ENCODE measurements at regions not wholly inside any gene's neighbourhood (a gene's known extent, or its start where the extent isn't known, plus 50 kb on each side); places are given as distances from the start of the nearest gene placed in this dataset.

DNA sequence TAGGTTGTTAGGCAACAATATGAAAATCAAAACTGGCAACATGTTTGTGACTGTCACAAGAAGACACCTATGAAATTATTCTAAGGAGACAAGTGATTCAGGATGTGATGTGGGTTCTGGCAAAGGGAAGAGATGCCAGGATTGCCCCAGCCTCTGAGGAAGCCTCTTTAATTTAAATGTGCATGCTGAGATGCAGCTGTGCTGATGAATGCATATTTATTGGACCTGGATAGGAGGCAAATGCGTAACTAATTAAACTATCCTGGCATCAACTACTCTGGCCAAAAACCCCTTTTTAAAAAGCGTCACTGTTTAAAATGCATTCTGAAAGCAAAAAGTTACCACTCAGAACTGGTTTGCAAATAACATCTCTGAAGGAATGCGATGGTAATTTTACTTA lies 176.5 kb upstream of the DPH6 start:
- Histone ChIP-seq H3K36me3 (ENCODE audit: control insufficient read depth in 1 of 2, insufficient read depth in 2 of 2, low read length in 2 of 2) (no peaks in the 10 kb centered on the region), H3K4me3 (replicated peaks in 1 of 2; ENCODE audit: low read depth in 1 of 2, low read length in 2 of 2) (no peak overlapping the region), H3K9me3 (ENCODE audit: control insufficient read depth in 1 of 2, insufficient read depth in 1 of 2, low read depth in 1 of 2, low read length in 2 of 2) (no peaks in the 10 kb centered on the region), H4K20me1 (ENCODE audit: insufficient read depth) (no peaks in the 10 kb centered on the region), H3K9me2 (ENCODE audit: insufficient read depth) (no peaks in the 10 kb centered on the region), H3K79me2 (ENCODE audit: insufficient read depth, low read length) (no peaks in the 10 kb centered on the region), H2AFZ (ENCODE audit: low read depth, low read length, poor library complexity, severe bottlenecking) (no peak overlapping the region), H3K27me3 (ENCODE audit: insufficient read depth, low read length) (no peaks in the 10 kb centered on the region), H3K27ac (ENCODE audit: low read depth, low read length) (no peak overlapping the region), H3K4me2 (ENCODE audit: low read length) (no peak overlapping the region), H3K9ac (ENCODE audit: low read length) (no peak overlapping the region), H3K4me1 (ENCODE audit: control insufficient read depth in 1 of 2, insufficient read depth in 2 of 2, low read length in 2 of 2) (peaks cover 0 to 15% of the 10 kb centered on the region in 2 experiments; a peak in 1 of 4 replicates)
- ATAC-seq (no peak), DNase-seq (ENCODE audit: low read depth, low spot score) (no peak)
- BruUV-seq (replicated peaks), result no TSS peak
- TF ChIP-seq RAD21 (IDR thresholded peaks at IDR 0.05; ENCODE audit: low read depth) (no peak), YY1 (IDR thresholded peaks at IDR 0.05; ENCODE audit: extremely low read depth, insufficient replicate concordance, low read depth, low read length) (no peak), FOSL1 (IDR thresholded peaks at IDR 0.05; ENCODE audit: low read depth) (no peak)
- TF ChIP-seq, protein P1, sequence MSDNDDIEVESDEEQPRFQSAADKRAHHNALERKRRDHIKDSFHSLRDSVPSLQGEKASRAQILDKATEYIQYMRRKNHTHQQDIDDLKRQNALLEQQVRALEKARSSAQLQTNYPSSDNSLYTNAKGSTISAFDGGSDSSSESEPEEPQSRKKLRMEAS (IDR thresholded peaks at IDR 0.05), result no peak
- ChIA-PET POLR2A (no interaction called here), RAD21 (ENCODE audit: low non-redundant PET in 1 of 2, low total read pairs in 2 of 2, uncharacterized antibody in 2 of 2, unreplicated experiment in 2 of 2) (no interaction called here), CTCF (no interaction called here)
- intact Hi-C loops (cut with micrococcal nuclease), result no loop called here

DNA sequence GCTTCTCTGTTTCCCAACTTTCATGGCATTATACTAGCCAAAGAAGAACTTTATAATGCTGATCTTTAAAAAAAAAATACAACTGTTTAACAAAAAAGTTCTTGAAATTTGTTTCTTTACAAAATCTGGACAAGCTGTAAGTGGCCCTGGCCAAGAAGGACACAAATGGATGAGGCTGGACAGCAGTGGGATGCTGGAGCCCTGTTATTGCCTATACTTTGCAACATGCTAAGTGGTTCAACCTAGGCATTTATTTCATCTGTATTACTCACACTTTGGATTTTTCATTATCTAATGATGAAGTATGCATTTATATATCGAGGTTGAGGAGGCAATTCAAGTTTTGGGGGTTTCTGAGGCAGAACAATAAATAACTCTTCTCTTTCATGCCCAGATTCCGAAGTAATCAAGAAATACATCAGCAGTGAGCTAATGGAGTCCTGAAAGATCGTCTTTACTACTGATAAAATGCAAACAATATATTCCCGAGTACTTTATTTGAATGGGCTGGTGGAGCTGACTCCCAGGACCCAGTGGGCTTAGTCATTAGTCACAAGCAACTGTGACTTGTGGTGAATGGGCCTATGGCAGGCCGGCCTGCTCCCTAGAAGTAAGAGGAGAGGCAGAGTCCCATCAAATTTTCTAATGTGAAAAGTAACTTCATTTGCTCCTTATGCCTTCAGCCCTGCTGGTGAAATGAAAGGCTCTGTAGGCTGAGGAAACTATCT lies 177.3 kb upstream of the DPH6 start:
- no peaks in the 10 kb centered on the region for H3K9me3 ChIP-seq (ENCODE audit: control insufficient read depth in 1 of 2, insufficient read depth in 1 of 2, low read depth in 1 of 2, low read length in 2 of 2)
- no peaks in the 10 kb centered on the region for H3K9me2 ChIP-seq (ENCODE audit: insufficient read depth)
- H3K36me3 ChIP-seq (ENCODE audit: control insufficient read depth in 1 of 2, insufficient read depth in 2 of 2, low read length in 2 of 2), result no peaks in the 10 kb centered on the region
- H3K4me1 ChIP-seq (ENCODE audit: control insufficient read depth in 1 of 2, insufficient read depth in 2 of 2, low read length in 2 of 2), result peaks cover 0 to 15% of the 10 kb centered on the region in 2 experiments; a peak in 1 of 4 replicates
- ChIA-PET RAD21 (ENCODE audit: low non-redundant PET in 1 of 2, low total read pairs in 2 of 2, uncharacterized antibody in 2 of 2, unreplicated experiment in 2 of 2) (no interaction called here), CTCF (no interaction called here), POLR2A (no interaction called here)
- H3K4me3 ChIP-seq (replicated peaks in 1 of 2; ENCODE audit: low read depth in 1 of 2, low read length in 2 of 2), result no peak overlapping the region
- DNase-seq (ENCODE audit: low read depth, low spot score), result no peak
- H4K20me1 ChIP-seq (ENCODE audit: insufficient read depth), result no peaks in the 10 kb centered on the region
- no peak overlapping the region for H2AFZ ChIP-seq (ENCODE audit: low read depth, low read length, poor library complexity, severe bottlenecking)
- H3K9ac ChIP-seq (ENCODE audit: low read length), result no peak overlapping the region
- no peaks in the 10 kb centered on the region for H3K79me2 ChIP-seq (ENCODE audit: insufficient read depth, low read length)
- no TSS peak for BruUV-seq (replicated peaks)
- no peak overlapping the region for H3K4me2 ChIP-seq (ENCODE audit: low read length)
- H3K27ac ChIP-seq (ENCODE audit: low read depth, low read length), result no peak overlapping the region
- no peaks in the 10 kb centered on the region for H3K27me3 ChIP-seq (ENCODE audit: insufficient read depth, low read length)
- no peak for ATAC-seq
- intact Hi-C loops (cut with micrococcal nuclease), result no loop called here
- TF ChIP-seq ZFX (IDR thresholded peaks at IDR 0.05) (no peak), EZH2 (IDR thresholded peaks at IDR 0.05) (no peak), POLR2A (IDR thresholded peaks at IDR 0.05; ENCODE audit: borderline replicate concordance, extremely low read depth, insufficient read depth, insufficient read length) (no peak), FOSL1 (IDR thresholded peaks at IDR 0.05; ENCODE audit: low read depth) (no peak), EZH2phosphoT487 (IDR thresholded peaks at IDR 0.05; ENCODE audit: borderline replicate concordance) (no peak), ATF3 (IDR thresholded peaks at IDR 0.05) (no peak), TCF7L2 (IDR thresholded peaks at IDR 0.05; ENCODE audit: borderline replicate concordance, extremely low read depth, insufficient read depth, insufficient read length) (no peak), ZNF274 (IDR thresholded peaks at IDR 0.05; ENCODE audit: low read depth, low read length) (no peak), RAD21 (IDR thresholded peaks at IDR 0.05; ENCODE audit: low read depth) (no peak), SRF (IDR thresholded peaks at IDR 0.05; ENCODE audit: low read depth) (no peak), SP1 (IDR thresholded peaks at IDR 0.05; ENCODE audit: low read depth) (no peak)
- TF ChIP-seq, protein P1 (IDR thresholded peaks at IDR 0.05), result no peak
- TF ChIP-seq, protein P2, sequence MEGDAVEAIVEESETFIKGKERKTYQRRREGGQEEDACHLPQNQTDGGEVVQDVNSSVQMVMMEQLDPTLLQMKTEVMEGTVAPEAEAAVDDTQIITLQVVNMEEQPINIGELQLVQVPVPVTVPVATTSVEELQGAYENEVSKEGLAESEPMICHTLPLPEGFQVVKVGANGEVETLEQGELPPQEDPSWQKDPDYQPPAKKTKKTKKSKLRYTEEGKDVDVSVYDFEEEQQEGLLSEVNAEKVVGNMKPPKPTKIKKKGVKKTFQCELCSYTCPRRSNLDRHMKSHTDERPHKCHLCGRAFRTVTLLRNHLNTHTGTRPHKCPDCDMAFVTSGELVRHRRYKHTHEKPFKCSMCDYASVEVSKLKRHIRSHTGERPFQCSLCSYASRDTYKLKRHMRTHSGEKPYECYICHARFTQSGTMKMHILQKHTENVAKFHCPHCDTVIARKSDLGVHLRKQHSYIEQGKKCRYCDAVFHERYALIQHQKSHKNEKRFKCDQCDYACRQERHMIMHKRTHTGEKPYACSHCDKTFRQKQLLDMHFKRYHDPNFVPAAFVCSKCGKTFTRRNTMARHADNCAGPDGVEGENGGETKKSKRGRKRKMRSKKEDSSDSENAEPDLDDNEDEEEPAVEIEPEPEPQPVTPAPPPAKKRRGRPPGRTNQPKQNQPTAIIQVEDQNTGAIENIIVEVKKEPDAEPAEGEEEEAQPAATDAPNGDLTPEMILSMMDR (IDR thresholded peaks at IDR 0.05 in 2 of 3, conservative IDR thresholded peaks at IDR 0.05 in 1 of 3; ENCODE audit: borderline replicate concordance in 1 of 3, insufficient read depth in 1 of 3, low read depth in 2 of 3, low read length in 2 of 3), result no peak
- TF ChIP-seq, protein P3, sequence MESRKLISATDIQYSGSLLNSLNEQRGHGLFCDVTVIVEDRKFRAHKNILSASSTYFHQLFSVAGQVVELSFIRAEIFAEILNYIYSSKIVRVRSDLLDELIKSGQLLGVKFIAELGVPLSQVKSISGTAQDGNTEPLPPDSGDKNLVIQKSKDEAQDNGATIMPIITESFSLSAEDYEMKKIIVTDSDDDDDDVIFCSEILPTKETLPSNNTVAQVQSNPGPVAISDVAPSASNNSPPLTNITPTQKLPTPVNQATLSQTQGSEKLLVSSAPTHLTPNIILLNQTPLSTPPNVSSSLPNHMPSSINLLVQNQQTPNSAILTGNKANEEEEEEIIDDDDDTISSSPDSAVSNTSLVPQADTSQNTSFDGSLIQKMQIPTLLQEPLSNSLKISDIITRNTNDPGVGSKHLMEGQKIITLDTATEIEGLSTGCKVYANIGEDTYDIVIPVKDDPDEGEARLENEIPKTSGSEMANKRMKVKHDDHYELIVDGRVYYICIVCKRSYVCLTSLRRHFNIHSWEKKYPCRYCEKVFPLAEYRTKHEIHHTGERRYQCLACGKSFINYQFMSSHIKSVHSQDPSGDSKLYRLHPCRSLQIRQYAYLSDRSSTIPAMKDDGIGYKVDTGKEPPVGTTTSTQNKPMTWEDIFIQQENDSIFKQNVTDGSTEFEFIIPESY (IDR thresholded peaks at IDR 0.05; ENCODE audit: extremely low read depth, insufficient replicate concordance, low read length), result no peak

All from HCT116 (cell line).